GM12892 (cell line): ENCODE measurements at regions not wholly inside any gene's neighbourhood (a gene's known extent, or its start where the extent isn't known, plus 50 kb on each side); places are given as distances from the start of the nearest gene placed in this dataset.

Source experiments
- DNase-seq: peaks from one replicate; pipeline ENCODE4 v3.0.0; 2011; ENCODE audit not compliant: insufficient read length
- FAIRE-seq: peaks from 2 replicates; lab custom pipeline; 2011; peaks lifted over from hg19 to GRCh38; lab: Jason Lieb, UNC
- POLR2A ChIP-seq: IDR thresholded peaks from 2 replicates; pipeline ENCODE4 v1.6.1; 2011; ENCODE audit warnings: low read depth, low read length, control low read depth
- POLR2AphosphoS5 ChIP-seq: IDR thresholded peaks from 2 replicates; pipeline ENCODE4 v1.6.1; 2011; ENCODE audit warnings: low read depth, low read length, control low read depth
- TAF1 ChIP-seq: IDR thresholded peaks from 2 replicates; pipeline ENCODE4 v1.6.1; 2011; ENCODE audit warnings: low read depth, mild to moderate bottlenecking, control low read depth, low read length, borderline replicate concordance

DNA sequence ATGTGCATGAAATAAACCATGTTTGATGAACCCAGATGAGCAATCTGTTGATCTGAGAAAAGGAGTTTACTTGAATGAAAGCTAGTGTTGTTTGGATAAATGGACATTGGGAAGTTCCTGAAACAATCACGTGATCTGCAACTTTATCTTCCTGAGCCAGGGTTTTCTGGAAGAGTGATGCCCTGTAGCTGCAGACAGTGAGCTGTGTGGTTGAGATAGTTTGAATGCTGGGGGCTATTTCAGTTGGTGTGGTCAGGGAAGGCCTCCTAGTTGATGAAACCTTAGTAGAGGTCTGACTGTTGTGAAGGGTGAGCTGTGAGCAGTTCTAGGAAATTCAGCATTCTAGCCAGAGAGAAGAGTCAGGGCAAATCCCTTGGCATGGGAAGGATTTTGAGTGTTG lies 643.7 kb downstream of the UTRN start:
- DNase-seq (no peak), FAIRE-seq (no peak)
- TF ChIP-seq POLR2A (no peak), POLR2AphosphoS5 (no peak), TAF1 (no peak)

- TF ChIP-seq POLR2AphosphoS5 = no peak
- TF ChIP-seq TAF1 = no peak
- no peak for TF ChIP-seq POLR2A
- DNase-seq (no peak), FAIRE-seq (no peak)
These were observed 644.1 kb downstream of the UTRN start for GRCh38 chr6:144929262-144929661.

DNA sequence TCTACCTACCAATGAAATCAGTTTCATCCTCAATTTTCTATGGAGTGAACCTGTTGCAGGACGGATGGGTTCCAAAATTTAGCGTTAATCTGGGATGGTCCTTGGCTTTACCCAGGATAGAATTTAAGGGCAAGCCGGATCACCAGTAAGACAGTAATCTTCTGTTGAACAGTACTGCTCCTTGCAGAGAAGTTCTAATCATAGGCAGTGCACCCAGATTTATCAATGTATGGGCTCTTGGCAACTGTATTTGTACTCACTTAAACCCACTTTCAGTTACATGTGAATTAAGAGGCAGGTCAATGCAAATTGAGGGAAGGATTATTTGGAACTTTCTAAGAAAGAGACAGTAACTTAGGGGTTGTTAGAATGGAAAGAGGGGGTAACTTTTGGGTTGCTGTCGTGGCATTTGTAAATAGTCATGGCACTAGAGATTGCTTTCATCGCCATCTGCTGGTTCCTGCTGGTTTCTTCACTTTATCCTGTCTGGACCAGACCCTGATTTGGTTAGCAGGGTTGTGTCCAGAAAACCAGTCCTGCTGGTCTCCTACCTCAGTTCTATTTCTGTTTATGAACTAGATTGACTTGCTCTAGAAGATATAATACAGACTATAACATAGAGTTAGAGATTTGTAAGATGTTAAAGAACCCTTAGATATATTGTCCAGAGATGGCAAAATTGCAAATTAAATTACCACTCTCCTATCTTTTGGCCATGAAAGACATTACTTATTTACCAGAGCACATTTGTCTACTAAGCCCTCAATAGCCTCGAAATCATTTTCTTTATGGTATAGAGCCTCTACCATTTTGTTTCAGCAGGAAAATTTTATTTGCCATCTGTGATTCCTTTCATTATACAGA lies 646.3 kb downstream of the UTRN start:
- DNase-seq (no peak), FAIRE-seq (peak; percentile 9)
- TF ChIP-seq POLR2AphosphoS5 = no peak
- no peak for TF ChIP-seq TAF1
- no peak for TF ChIP-seq POLR2A

- no peak for FAIRE-seq
- DNase-seq = no peak
These were observed 647.5 kb downstream of the UTRN start for GRCh38 chr6:144932621-144933020.

DNA sequence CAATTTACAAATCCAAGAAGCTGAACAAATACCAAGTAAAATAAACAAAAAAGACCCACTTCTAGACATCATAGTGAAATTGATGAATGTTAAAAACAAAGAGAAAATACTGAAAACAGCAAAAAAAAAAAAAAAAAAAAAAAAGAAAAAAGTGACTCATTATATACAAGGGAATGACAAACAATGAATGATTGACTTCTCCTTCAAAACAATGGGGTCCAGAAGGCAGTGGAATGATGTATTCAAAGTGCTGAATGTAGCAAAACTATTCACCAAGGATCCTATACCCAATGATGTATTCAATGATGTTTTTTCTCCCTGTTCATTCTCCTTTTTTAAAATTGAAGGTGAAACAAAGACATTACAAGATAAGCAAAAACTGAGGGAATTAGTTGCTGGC lies 650.0 kb downstream of the UTRN start:
- FAIRE-seq = no peak
- TF ChIP-seq POLR2AphosphoS5 (no peak), POLR2A (no peak), TAF1 (no peak)
- DNase-seq = no peak

More at GRCh38 chr6:144932621-144933020, 647.5 kb downstream of the UTRN start:
- TF ChIP-seq POLR2AphosphoS5 (no peak), POLR2A (no peak), TAF1 (no peak)

GRCh38 chr6:144935661-144936060 lies 650.5 kb downstream of the UTRN start:
- TF ChIP-seq POLR2A (no peak), POLR2AphosphoS5 (no peak), TAF1 (no peak)
- FAIRE-seq = no peak
- DNase-seq = no peak

DNA sequence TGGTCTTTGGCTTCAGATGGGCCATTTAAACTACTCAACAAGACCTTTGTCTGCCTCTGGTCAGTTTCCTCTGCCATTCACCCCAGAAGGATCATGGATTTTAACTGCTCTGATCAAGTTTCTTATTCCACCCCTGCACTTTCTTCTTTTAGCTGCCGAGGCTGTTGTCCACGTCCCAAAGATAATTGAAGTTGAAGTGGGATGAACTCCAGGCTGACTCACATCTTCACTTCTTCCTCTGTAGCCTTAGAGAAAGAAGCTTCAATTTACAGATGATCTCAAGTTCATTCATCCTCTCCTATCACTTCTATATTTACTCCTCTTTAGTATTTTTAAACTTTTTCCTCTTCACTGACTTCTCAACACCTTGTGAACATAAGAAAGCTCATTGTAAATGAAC lies 651.6 kb downstream of the UTRN start:
- FAIRE-seq (no peak), DNase-seq (no peak)
- no peak for TF ChIP-seq POLR2A
- TF ChIP-seq POLR2AphosphoS5 = no peak
- TF ChIP-seq TAF1 = no peak

GRCh38 chr6:144939921-144940320 lies 654.8 kb downstream of the UTRN start:
- DNase-seq = no peak
- no peak for TF ChIP-seq POLR2A
- FAIRE-seq = no peak

GRCh38 chr6:144944106-144944505 lies 659.0 kb downstream of the UTRN start:
- FAIRE-seq (no peak), DNase-seq (no peak)
- TF ChIP-seq POLR2AphosphoS5 (no peak), POLR2A (no peak), TAF1 (no peak)

- TF ChIP-seq POLR2A (no peak), POLR2AphosphoS5 (no peak), TAF1 (no peak)
- DNase-seq = no peak
- FAIRE-seq = no peak
These were observed 662.4 kb downstream of the UTRN start for GRCh38 chr6:144947398-144947976.

DNA sequence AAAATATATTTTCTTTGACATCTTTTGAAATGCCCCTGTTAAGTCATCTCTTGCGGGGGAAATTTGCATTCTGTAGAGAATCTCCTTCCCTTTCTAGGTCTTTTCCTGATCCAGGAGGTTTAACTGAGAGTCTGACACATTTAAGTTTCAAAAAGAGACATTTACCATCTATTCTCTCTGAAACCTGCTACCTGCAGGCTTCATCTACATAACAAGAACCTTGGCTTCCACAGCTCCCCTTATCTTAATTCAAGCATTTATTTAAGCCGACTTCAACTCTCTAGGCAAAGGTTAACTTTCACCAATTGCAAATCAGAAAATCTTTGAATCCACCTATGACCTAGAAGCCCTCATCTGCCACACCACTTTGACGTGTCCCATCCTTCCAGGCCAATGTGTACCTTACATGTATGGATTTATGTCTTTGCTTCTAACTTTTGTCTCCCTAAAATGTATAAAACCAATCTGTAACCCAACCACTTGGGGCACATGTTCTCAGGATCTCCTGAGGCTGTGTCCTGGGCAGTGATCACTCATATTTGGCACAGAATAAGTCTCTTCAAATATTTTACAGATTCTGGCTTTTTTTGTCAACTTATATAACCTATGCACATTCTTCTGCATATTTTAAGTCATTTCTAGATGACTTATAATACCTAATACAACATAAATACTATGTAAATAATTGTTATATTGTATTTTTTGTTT lies 666.7 kb downstream of the UTRN start:
- no peak for FAIRE-seq
- no peak for DNase-seq
- TF ChIP-seq POLR2A (no peak), POLR2AphosphoS5 (no peak), TAF1 (no peak)
